IMR-90 (cell line): ENCODE measurements at regions not wholly inside any gene's neighbourhood (a gene's known extent, or its start where the extent isn't known, plus 50 kb on each side); places are given as distances from the start of the nearest gene placed in this dataset.

Source experiments
- ATAC-seq: fragments of 200-7000 bp; cut with Tn5 transposase; 2 replicates; pipeline ENCODE4 v1.9.1; 2020; ENCODE audit warnings: low read depth, mild to moderate bottlenecking, moderate library complexity
- BruUV-seq: library from RNA; stranded (reverse); fragments of 400-500 nt; replicated peaks from 2 replicates; lab custom pipeline; 2021; lab: Mats Ljungman, UMichigan
- CTCF ChIA-PET: fragments of 300-600 bp; formaldehyde crosslinking; extraction: SDS; loops from one replicate; lab custom pipeline; 2021; ENCODE audit warnings: antibody characterized with exemption; lab: Yijun Ruan, JAX
- POLR2A ChIA-PET: fragments of 300-600 bp; sonication (Branson Sonifier 250); formaldehyde crosslinking; loops from one replicate; lab custom pipeline; 2022; ENCODE audit warnings: antibody characterized with exemption; ENCODE audit not compliant: unreplicated experiment; lab: Charles Lee
- DNase-seq: peaks from one replicate; pipeline ENCODE4 v3.0.0; 2013
- H2AFZ ChIP-seq: replicated peaks from 2 replicates; pipeline ENCODE3; 2013; ENCODE audit warnings: low read length, mild to moderate bottlenecking; ENCODE audit not compliant: poor library complexity
- H2AK5ac ChIP-seq: 2 replicates; pipeline ENCODE4 v1.6.1; 2013; ENCODE audit warnings: low read depth, low read length, inconsistent platforms
- H2AK9ac ChIP-seq: replicated peaks from 2 replicates; pipeline ENCODE3; 2013; ENCODE audit warnings: mild to moderate bottlenecking, low read depth, low read length, moderate library complexity; ENCODE audit not compliant: poor library complexity
- H2BK120ac ChIP-seq: 2 replicates; pipeline ENCODE4 v1.6.1; 2013; ENCODE audit warnings: low read depth, low read length, inconsistent platforms
- H2BK15ac ChIP-seq: 3 replicates; pipeline ENCODE4 v1.6.1; 2013; ENCODE audit warnings: low read depth, low read length, inconsistent platforms
- H2BK20ac ChIP-seq: 2 replicates; pipeline ENCODE4 v1.6.1; 2013; ENCODE audit warnings: low read depth, mild to moderate bottlenecking, inconsistent platforms, low read length, moderate library complexity
- H2BK5ac ChIP-seq: 2 replicates; pipeline ENCODE4 v1.6.1; 2013; ENCODE audit warnings: mild to moderate bottlenecking, low read depth, low read length, inconsistent platforms; ENCODE audit not compliant: poor library complexity, severe bottlenecking
- H3K14ac ChIP-seq: replicated peaks from 2 replicates; pipeline ENCODE4 v1.6.1; 2013; ENCODE audit warnings: low read depth, low read length, inconsistent platforms
- H3K18ac ChIP-seq: 2 replicates; pipeline ENCODE4 v1.6.1; 2013; ENCODE audit warnings: low read depth, low read length, control low read depth
- H3K23ac ChIP-seq: 2 replicates; pipeline ENCODE4 v1.6.1; 2013; ENCODE audit warnings: low read depth, low read length, inconsistent platforms
- H3K27ac ChIP-seq: 2 replicates; pipeline ENCODE4 v1.5.1; 2013; ENCODE audit warnings: mild to moderate bottlenecking, control low read depth, low read length; ENCODE audit not compliant: insufficient read depth
- H3K27me3 ChIP-seq: 2 replicates; pipeline ENCODE4 v1.6.1; 2013; ENCODE audit warnings: low read length; ENCODE audit not compliant: control insufficient read depth, insufficient read depth
- H3K36me3 ChIP-seq: 2 replicates; pipeline ENCODE4 v1.6.1; 2013; ENCODE audit warnings: low read length, mixed read lengths; ENCODE audit not compliant: control insufficient read depth, insufficient read depth
- H3K4ac ChIP-seq: 2 replicates; pipeline ENCODE4 v1.6.1; 2013; ENCODE audit warnings: low read depth, low read length, inconsistent platforms
- H3K4me1 ChIP-seq: 2 replicates; pipeline ENCODE4 v1.6.1; 2013; ENCODE audit warnings: low read length, mixed read lengths; ENCODE audit not compliant: control insufficient read depth, insufficient read depth
- H3K4me2 ChIP-seq: 2 replicates; pipeline ENCODE4 v1.6.1; 2013; ENCODE audit warnings: low read depth, mild to moderate bottlenecking, control low read depth, low read length, moderate library complexity
- H3K4me3 ChIP-seq: 2 replicates; pipeline ENCODE4 v1.5.1; 2013; ENCODE audit warnings: low read depth, mild to moderate bottlenecking, control low read depth, low read length, moderate library complexity; ENCODE audit not compliant: insufficient read depth
- H3K56ac ChIP-seq: 2 replicates; pipeline ENCODE4 v1.6.1; 2013; ENCODE audit warnings: low read length, inconsistent platforms; ENCODE audit not compliant: insufficient read depth; ENCODE audit errors: extremely low read depth
- H3K79me1 ChIP-seq, 2 experiments: 2 replicates each; pipeline ENCODE4 v1.6.1; 2013; ENCODE audit warnings: low read length in 2 of 2, inconsistent platforms in 1 of 2, low read depth in 1 of 2
- H3K9ac ChIP-seq: 2 replicates; pipeline ENCODE4 v1.6.1; 2013; ENCODE audit warnings: low read depth, low read length, control low read depth
- H3K9me1 ChIP-seq: 2 replicates; pipeline ENCODE4 v1.6.1; 2013; ENCODE audit warnings: low read length, inconsistent platforms; ENCODE audit not compliant: insufficient read depth
- H3K9me3 ChIP-seq: 2 replicates; pipeline ENCODE4 v1.6.1; 2013; ENCODE audit warnings: low read length; ENCODE audit not compliant: control insufficient read depth, insufficient read depth
- H4K20me1 ChIP-seq: 2 replicates; pipeline ENCODE4 v1.6.1; 2013; ENCODE audit warnings: low read length, inconsistent platforms; ENCODE audit not compliant: insufficient read depth
- H4K5ac ChIP-seq: 2 replicates; pipeline ENCODE4 v1.6.1; 2013; ENCODE audit warnings: mild to moderate bottlenecking, low read depth, low read length, control low read depth
- H4K8ac ChIP-seq, 2 experiments: 2 replicates each; pipeline ENCODE4 v1.6.1; 2013; ENCODE audit warnings: low read depth in 2 of 2, low read length in 2 of 2, control low read depth in 1 of 2, inconsistent platforms in 1 of 2
- H4K91ac ChIP-seq: 2 replicates; pipeline ENCODE4 v1.6.1; 2013; ENCODE audit warnings: low read depth, low read length, inconsistent platforms; ENCODE audit not compliant: insufficient read depth
- CTCF ChIP-seq: conservative IDR thresholded peaks from 2 replicates; pipeline ENCODE4 v1.5.1; 2012; ENCODE audit warnings: mild to moderate bottlenecking, low read depth, low read length, improper control_type of control experiment
- WGBS, 2 experiments: methylation state at CpG; one replicate each; pipeline versions ENCODE4 v1.1.5 to v1.1.7; 2013; ENCODE audit warnings: missing lambda C conversion rate in 2 of 2; ENCODE audit not compliant: insufficient read length in 1 of 2; ENCODE audit errors: extremely low coverage in 2 of 2; 5-methylcytosine and 5-hydroxymethylcytosine counted together
- dilution Hi-C: fragments of 300-500 bp; cut with HindIII; formaldehyde crosslinking; loops from one replicate; pipeline ENCODE4 v1.14.3; 2018; ENCODE audit warnings: low sequenced_read_pairs; ENCODE audit not compliant: unreplicated experiment
- in situ Hi-C: fragments of 300-500 bp; cut with MboI; formaldehyde crosslinking; loops from 3 replicates; pipeline ENCODE4 v1.14.3; 2019; ENCODE audit warnings: low sequenced_read_pairs, inconsistent platforms, mixed read lengths
- intact Hi-C: fragments of 100-400 bp; cut with micrococcal nuclease; formaldehyde crosslinking; loops from 2 replicates; pipeline ENCODE4 v1.10.0; 2022
- TF ChIP-seq, protein P1 (sequence below): fragments of 150-350 bp; IDR thresholded peaks from 2 replicates; pipeline ENCODE4 v1.6.1; 2016; ENCODE audit warnings: low read depth, mild to moderate bottlenecking, low read length, moderate library complexity, borderline replicate concordance

- Histone ChIP-seq H3K27ac (no peak overlapping the region), H4K5ac (no peak overlapping the region), H4K91ac (no peak overlapping the region; the same call in 1 of the 2 replicates), H3K36me3 (no peaks in the 10 kb centered on the region), H3K18ac (no peak overlapping the region), H2AK9ac (no peak overlapping the region), H3K23ac (no peak overlapping the region), H2BK5ac (no peak overlapping the region), H4K8ac (no peak overlapping the region), H3K4me1 (peaks cover 8% of the 10 kb centered on the region), H3K9me1 (0 out of 2 replicates have a peak, but pooled peaks cover 4% of the 10 kb centered on the region), H3K9ac (no peak overlapping the region), H4K20me1 (no peaks in the 10 kb centered on the region), H3K4me2 (no peak overlapping the region), H3K4me3 (no peak overlapping the region), H2AK5ac (no peak overlapping the region), H2BK15ac (no peak overlapping the region; the same call in 2 of the 3 replicates), H2AFZ (no peak overlapping the region), H3K27me3 (peaks cover 2% of the 10 kb centered on the region; the same call in 1 of the 2 replicates), H2BK120ac (no peak overlapping the region), H3K4ac (no peak overlapping the region), H2BK20ac (no peak overlapping the region), H3K14ac (no peak overlapping the region), H3K79me1 (no peaks in the 10 kb centered on the region), H3K9me3 (no peaks in the 10 kb centered on the region), H3K56ac (no peak overlapping the region)
- ATAC-seq, result no peak
- dilution Hi-C loops, result no loop called here
- in situ Hi-C loops, result no loop called here
- intact Hi-C loops, result no loop called here
- ChIA-PET CTCF (interaction anchor here (0.6 kb wide), 1 partner anchor 236 kb away, joined by 6 read pairs; no protein-coding TSS in a partner anchor), POLR2A (no interaction called here)
- TF ChIP-seq, protein P1, sequence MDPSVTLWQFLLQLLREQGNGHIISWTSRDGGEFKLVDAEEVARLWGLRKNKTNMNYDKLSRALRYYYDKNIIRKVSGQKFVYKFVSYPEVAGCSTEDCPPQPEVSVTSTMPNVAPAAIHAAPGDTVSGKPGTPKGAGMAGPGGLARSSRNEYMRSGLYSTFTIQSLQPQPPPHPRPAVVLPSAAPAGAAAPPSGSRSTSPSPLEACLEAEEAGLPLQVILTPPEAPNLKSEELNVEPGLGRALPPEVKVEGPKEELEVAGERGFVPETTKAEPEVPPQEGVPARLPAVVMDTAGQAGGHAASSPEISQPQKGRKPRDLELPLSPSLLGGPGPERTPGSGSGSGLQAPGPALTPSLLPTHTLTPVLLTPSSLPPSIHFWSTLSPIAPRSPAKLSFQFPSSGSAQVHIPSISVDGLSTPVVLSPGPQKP, result no peak
- TF ChIP-seq CTCF, result no peak
- no peak for DNase-seq
- WGBS, 2 experiments, result no CpG with 5 or more reads among the region's 7 CpGs
- BruUV-seq, result no TSS peak
These were observed 118.5 kb upstream of the SVIL start for GRCh38 chr10:29753283-29753682.
